ENCODE measurements at regions not wholly inside any gene's neighbourhood (a gene's known extent, or its start where the extent isn't known, plus 50 kb on each side); places are given as distances from the start of the nearest gene placed in this dataset.

- TF ChIP-seq, protein P1, sequence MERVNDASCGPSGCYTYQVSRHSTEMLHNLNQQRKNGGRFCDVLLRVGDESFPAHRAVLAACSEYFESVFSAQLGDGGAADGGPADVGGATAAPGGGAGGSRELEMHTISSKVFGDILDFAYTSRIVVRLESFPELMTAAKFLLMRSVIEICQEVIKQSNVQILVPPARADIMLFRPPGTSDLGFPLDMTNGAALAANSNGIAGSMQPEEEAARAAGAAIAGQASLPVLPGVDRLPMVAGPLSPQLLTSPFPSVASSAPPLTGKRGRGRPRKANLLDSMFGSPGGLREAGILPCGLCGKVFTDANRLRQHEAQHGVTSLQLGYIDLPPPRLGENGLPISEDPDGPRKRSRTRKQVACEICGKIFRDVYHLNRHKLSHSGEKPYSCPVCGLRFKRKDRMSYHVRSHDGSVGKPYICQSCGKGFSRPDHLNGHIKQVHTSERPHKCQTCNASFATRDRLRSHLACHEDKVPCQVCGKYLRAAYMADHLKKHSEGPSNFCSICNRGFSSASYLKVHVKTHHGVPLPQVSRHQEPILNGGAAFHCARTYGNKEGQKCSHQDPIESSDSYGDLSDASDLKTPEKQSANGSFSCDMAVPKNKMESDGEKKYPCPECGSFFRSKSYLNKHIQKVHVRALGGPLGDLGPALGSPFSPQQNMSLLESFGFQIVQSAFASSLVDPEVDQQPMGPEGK (CRISPR knock-in tag; IDR thresholded peaks at IDR 0.05; ENCODE audit: borderline replicate concordance), result no peak
- TF ChIP-seq ZFP30 (CRISPR knock-in tag; IDR thresholded peaks at IDR 0.05) (no peak), ZNF565 (CRISPR knock-in tag; conservative IDR thresholded peaks at IDR 0.05; ENCODE audit: low read depth) (no peak), BACH2 (CRISPR knock-in tag; IDR thresholded peaks at IDR 0.05; ENCODE audit: borderline replicate concordance) (no peak), ARNTL (CRISPR knock-in tag; IDR thresholded peaks at IDR 0.05; ENCODE audit: borderline replicate concordance, low read depth) (no peak), SNAI2 (CRISPR knock-in tag; IDR thresholded peaks at IDR 0.05) (no peak), ZFP3 (CRISPR knock-in tag; IDR thresholded peaks at IDR 0.05) (no peak), ZC3H10 (CRISPR knock-in tag; IDR thresholded peaks at IDR 0.05) (no peak), OSR1 (CRISPR knock-in tag; IDR thresholded peaks at IDR 0.05) (no peak), ZNF70 (CRISPR knock-in tag; IDR thresholded peaks at IDR 0.05) (no peak), GLIS3 (CRISPR knock-in tag; IDR thresholded peaks at IDR 0.05) (no peak), TSHZ2 (CRISPR knock-in tag; IDR thresholded peaks at IDR 0.05) (no peak)
- TF ChIP-seq, protein P2, sequence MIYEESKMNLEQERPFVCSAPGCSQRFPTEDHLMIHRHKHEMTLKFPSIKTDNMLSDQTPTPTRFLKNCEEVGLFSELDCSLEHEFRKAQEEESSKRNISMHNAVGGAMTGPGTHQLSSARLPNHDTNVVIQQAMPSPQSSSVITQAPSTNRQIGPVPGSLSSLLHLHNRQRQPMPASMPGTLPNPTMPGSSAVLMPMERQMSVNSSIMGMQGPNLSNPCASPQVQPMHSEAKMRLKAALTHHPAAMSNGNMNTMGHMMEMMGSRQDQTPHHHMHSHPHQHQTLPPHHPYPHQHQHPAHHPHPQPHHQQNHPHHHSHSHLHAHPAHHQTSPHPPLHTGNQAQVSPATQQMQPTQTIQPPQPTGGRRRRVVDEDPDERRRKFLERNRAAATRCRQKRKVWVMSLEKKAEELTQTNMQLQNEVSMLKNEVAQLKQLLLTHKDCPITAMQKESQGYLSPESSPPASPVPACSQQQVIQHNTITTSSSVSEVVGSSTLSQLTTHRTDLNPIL (CRISPR knock-in tag; IDR thresholded peaks at IDR 0.05; ENCODE audit: low read depth), result no peak
Measured at GRCh38 chr6:33516726-33517125, 62.4 kb downstream of the ZBTB9 start.

Measured in SK-N-SH treated with all-trans-retinoic acid at 6 μM for 48 hours (cell line).